GM21528 (cell line): ENCODE measurements at regions not wholly inside any gene's neighbourhood (a gene's known extent, or its start where the extent isn't known, plus 50 kb on each side); places are given as distances from the start of the nearest gene placed in this dataset.

Source experiments
- ATAC-seq: cut with Tn5 transposase; IDR thresholded peaks from one replicate; pipeline ENCODE4 v1.9.1; 2021; ENCODE audit warnings: mild to moderate bottlenecking, moderate library complexity; ENCODE audit not compliant: unreplicated experiment, low FRiP score

GRCh38 chr5:124665035-124665434 is 81.4 kb downstream of the ZNF608 start:
- ATAC-seq, result no peak

- ATAC-seq, result no peak
Measured at GRCh38 chr5:124664287-124664686, 82.2 kb downstream of the ZNF608 start.

GRCh38 chr5:124663101-124663506 is 83.3 kb downstream of the ZNF608 start:
- no peak for ATAC-seq

- ATAC-seq, result no peak
Measured at GRCh38 chr5:124662181-124662781, 84.2 kb downstream of the ZNF608 start.

- ATAC-seq, result no peak
Measured at GRCh38 chr5:124661317-124662141, 84.9 kb downstream of the ZNF608 start.

- ATAC-seq, result no peak
Measured at GRCh38 chr5:124660229-124661093, 86.0 kb downstream of the ZNF608 start.

- ATAC-seq, result no peak
Measured at GRCh38 chr5:124659798-124660197, 86.6 kb downstream of the ZNF608 start.

- ATAC-seq, result no peak
Measured at GRCh38 chr5:124658867-124659557, 87.4 kb downstream of the ZNF608 start.

GRCh38 chr5:124655921-124656511 is 90.4 kb downstream of the ZNF608 start:
- no peak for ATAC-seq

GRCh38 chr5:124655251-124655917 is 91.1 kb downstream of the ZNF608 start:
- no peak for ATAC-seq

GRCh38 chr5:124654418-124654817 is 92.0 kb downstream of the ZNF608 start:
- ATAC-seq, result no peak

- ATAC-seq, result no peak
Measured at GRCh38 chr5:124653666-124654065, 92.8 kb downstream of the ZNF608 start.

- ATAC-seq, result no peak
Measured at GRCh38 chr5:124652892-124653441, 93.5 kb downstream of the ZNF608 start.

- no peak for ATAC-seq
Measured at GRCh38 chr5:124652514-124652819, 94.0 kb downstream of the ZNF608 start.

- peak; percentile 31 for ATAC-seq
Measured at GRCh38 chr5:124651663-124652513, 94.6 kb downstream of the ZNF608 start.

- no peak for ATAC-seq
Measured at GRCh38 chr5:124650951-124651662, 95.3 kb downstream of the ZNF608 start.

- ATAC-seq, result peak; percentile 70
Measured at GRCh38 chr5:124650147-124650561, 96.3 kb downstream of the ZNF608 start.
